IPS DF 6.9 (cell line): ENCODE measurements at regions not wholly inside any gene's neighbourhood (a gene's known extent, or its start where the extent isn't known, plus 50 kb on each side); places are given as distances from the start of the nearest gene placed in this dataset.

ENCODE experiments used
- DNase-seq: peaks from one replicate; pipeline ENCODE4 v3.0.0-alpha.2; 2013; ENCODE audit warnings: low read depth, low spot score
- H3K27ac ChIP-seq: one replicate; pipeline ENCODE4 v1.5.1; 2013; ENCODE audit warnings: low read length, control low read depth
- H3K27me3 ChIP-seq: 2 replicates; pipeline ENCODE4 v1.6.1; 2013; ENCODE audit warnings: mild to moderate bottlenecking, low read length; ENCODE audit not compliant: control insufficient read depth, insufficient read depth
- H3K36me3 ChIP-seq: 2 replicates; pipeline ENCODE4 v1.6.1; 2013; ENCODE audit warnings: low read length; ENCODE audit not compliant: control insufficient read depth, insufficient read depth
- H3K4me1 ChIP-seq: 2 replicates; pipeline ENCODE4 v1.6.1; 2013; ENCODE audit warnings: low read length; ENCODE audit not compliant: control insufficient read depth, insufficient read depth
- H3K4me3 ChIP-seq: 2 replicates; pipeline ENCODE4 v1.5.1; 2013; ENCODE audit warnings: mild to moderate bottlenecking, low read length
- H3K9me3 ChIP-seq: 2 replicates; pipeline ENCODE4 v1.6.1; 2013; ENCODE audit warnings: low read length, inconsistent platforms; ENCODE audit not compliant: control insufficient read depth, insufficient read depth
- WGBS: extraction: QIAGEN DNeasy Blood & Tissue Kit; methylation state at CpG from one replicate; pipeline ENCODE4 v1.1.7; 2013; ENCODE audit warnings: mixed read lengths, missing lambda C conversion rate; ENCODE audit not compliant: insufficient read length, insufficient coverage; 5-methylcytosine and 5-hydroxymethylcytosine counted together

DNA sequence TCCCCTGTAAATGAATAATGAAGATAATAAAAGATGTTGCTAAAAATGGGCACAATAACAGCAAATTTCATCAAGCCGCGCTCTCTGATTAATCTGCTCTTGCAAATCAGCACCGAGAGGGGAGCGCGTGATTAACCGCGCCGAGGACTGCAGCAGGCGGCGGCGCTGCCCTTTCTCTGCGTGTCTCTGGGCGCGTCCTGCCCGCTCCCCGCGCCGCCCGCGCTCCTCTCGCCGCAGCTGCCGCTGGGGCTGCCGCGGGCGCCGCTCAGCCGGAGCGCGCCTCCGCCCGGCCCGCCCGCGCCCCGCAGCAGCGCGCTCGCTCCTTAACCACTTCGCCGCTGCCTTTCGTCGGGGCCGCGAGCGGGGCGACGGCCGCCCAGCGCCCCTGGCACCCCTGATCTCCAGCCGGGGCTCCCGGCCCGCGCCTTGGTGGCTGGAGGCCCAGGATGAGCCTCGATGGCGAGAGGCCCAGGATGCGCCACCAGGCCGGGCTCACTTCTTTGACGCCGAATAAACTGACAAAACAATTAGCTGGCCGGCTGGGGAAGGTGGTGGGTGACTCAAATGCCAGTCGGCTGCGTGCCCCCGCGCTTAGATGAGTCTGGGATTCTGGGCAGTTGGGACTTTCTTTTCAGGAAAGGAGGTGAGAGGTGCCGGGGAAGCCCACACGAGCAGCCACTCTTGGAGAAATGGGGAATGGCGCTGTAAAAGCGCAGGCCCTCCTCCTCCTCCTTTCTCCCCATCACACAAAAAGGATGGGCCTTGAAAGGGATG is 221.4 kb upstream of the PKN2 start:
- no peak overlapping the region for H3K27ac ChIP-seq
- no peak for DNase-seq

DNA sequence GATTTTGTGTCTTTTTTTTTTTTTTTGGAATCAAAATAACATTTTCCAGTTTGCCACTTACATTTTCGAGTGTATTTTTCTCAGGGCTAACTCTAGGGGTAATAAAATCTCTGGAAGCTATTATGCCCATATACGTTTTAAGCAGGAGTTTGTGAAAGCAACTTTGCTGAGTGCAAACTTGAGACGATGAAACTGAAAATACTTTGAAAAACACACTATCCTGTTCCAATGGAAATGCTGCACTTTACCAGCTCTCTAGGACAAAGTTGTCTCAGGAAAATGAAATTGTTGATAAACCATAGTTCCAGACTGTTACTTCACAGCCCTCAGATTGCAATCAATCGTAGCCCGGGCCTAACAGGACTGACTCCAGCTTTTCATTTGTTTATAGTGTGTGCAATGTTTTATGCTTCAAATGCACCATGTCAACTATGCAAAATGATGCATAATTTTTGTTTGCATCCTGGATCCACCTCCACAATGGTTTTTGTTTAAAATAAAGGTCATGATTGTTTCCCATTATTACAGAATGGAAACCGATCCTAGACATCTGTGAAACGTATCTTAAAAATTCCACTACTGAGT is 220.6 kb upstream of the PKN2 start:
- Histone ChIP-seq H3K9me3 (no peaks in the 10 kb centered on the region), H3K4me1 (0 out of 2 replicates have a peak, but pooled peaks cover 2% of the 10 kb centered on the region), H3K36me3 (no peaks in the 10 kb centered on the region; the same call in 1 of the 2 replicates), H3K4me3 (no peak overlapping the region), H3K27ac (no peak overlapping the region), H3K27me3 (no peaks in the 10 kb centered on the region; the same call in 1 of the 2 replicates)
- no peak for DNase-seq
- no CpG with 5 or more reads among the region's 7 CpGs for WGBS

More for the DNA sequence above, 221.4 kb upstream of the PKN2 start:
- Histone ChIP-seq H3K4me1 (0 out of 2 replicates have a peak, but pooled peaks cover 2% of the 10 kb centered on the region), H3K27me3 (no peaks in the 10 kb centered on the region; the same call in 1 of the 2 replicates), H3K4me3 (peak overlapping the region; percentile 62; the same call in 1 of the 2 replicates), H3K36me3 (no peaks in the 10 kb centered on the region; the same call in 1 of the 2 replicates), H3K9me3 (no peaks in the 10 kb centered on the region)
- WGBS, result no CpG with 5 or more reads among the region's 69 CpGs

DNA sequence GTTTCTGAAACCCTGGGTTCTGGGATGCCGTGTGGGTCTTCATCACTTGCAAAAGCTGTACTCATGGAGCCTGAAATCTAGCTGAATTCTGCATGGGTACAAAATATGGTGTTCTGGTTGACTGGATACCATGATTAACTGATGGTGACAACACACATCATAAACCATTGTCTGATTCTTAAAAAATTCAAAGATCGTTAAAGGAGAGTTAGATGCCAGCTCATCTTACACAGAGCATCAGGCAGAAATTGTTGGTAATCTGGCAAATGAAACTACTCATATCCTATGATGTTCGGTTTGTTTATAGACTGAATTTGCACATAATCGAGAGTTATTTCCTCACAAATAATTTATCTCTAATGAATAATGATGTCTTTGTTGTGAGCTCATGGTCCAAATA is 218.1 kb upstream of the PKN2 start:
- Histone ChIP-seq H3K9me3 (no peaks in the 10 kb centered on the region), H3K36me3 (no peaks in the 10 kb centered on the region; the same call in 1 of the 2 replicates), H3K4me3 (no peak overlapping the region), H3K27me3 (no peaks in the 10 kb centered on the region; the same call in 1 of the 2 replicates), H3K27ac (no peak overlapping the region), H3K4me1 (0 out of 2 replicates have a peak, but pooled peaks cover 2% of the 10 kb centered on the region)
- DNase-seq, result no peak
- WGBS, result no CpG with 5 or more reads among the region's 4 CpGs

DNA sequence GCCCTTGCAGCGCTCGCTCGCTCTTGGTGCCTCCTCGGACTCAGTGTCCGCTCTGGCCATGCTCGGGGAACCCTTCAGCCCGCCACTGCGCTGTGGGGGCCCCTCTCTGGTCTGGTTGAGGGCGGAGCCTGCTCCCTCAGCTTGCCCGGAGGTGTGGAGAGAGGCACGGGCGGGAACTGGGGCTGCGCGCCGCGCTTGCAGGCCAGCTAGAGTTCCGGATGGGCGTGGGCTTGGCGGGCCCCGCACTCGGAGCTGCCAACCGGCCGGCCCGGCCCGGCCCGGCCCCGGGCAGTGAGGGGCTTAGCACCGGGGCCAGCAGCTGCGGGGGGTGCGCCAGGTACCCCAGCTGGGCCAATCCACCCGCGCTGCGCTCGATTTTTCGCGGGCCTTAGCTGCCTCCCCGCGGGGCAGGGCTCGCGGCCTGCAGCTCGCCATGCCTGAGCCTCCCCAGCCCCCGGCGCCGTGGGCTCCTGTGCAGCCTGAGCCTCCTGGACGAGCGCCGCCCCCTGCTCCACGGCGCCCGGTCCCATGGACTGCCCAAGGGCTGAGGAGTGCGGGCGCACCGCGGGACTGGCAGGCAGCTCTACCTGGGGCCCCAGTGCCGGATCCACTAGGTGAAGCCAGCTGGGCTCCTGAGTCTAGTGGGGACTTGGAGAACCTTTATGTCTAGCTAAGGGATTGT is 217.0 kb upstream of the PKN2 start:
- Histone ChIP-seq H3K4me1 (0 out of 2 replicates have a peak, but pooled peaks cover 2% of the 10 kb centered on the region), H3K36me3 (no peaks in the 10 kb centered on the region; the same call in 1 of the 2 replicates), H3K4me3 (no peak overlapping the region), H3K27me3 (no peaks in the 10 kb centered on the region; the same call in 1 of the 2 replicates), H3K9me3 (no peaks in the 10 kb centered on the region), H3K27ac (no peak overlapping the region)
- no peak for DNase-seq
- no CpG with 5 or more reads among the region's 55 CpGs for WGBS

DNA sequence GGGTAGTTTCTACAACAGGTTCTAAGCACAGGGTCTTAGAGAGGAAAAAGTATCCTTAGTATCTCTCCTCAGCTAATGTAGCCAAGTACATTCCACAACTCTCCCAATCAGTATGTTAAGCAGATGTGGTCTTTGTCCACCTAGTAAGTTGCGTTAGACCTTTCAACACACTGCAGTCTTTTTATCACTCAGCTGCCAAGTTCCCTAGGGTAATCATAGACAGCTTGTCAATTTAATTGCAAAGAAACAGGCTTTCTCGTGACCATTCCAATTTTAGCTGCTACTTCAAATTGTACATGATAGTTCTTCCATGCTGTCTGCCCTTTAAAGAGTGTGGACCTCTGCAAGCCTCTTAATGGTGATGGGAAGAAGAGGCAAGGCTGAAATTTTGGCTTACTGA is 211.8 kb upstream of the PKN2 start:
- Histone ChIP-seq H3K27ac (no peak overlapping the region), H3K36me3 (no peaks in the 10 kb centered on the region), H3K4me1 (no peaks in the 10 kb centered on the region), H3K4me3 (no peak overlapping the region), H3K9me3 (no peaks in the 10 kb centered on the region), H3K27me3 (no peaks in the 10 kb centered on the region)
- no peak for DNase-seq
- WGBS, result no CpG with 5 or more reads among the region's 2 CpGs

DNA sequence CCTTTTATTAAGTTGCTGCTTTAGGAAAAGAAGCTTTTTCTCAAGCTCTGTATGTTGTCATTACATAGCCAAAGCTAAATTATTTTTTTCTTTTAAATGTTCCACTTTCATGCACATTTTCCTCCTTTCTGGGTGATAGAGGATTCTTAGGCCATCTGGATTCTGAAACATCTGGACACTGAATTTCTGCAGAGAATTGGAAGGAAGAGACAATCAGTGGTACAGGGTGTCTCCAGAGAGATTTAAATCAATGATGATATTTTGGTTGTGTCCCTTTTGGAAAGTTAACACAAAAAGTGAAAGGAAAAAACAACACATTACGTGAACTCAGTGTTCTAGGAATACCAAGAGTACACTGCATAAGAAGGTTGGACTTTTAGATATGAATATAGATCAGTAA is 211.4 kb upstream of the PKN2 start:
- no peak for DNase-seq
- no peak overlapping the region for H3K27ac ChIP-seq
- H3K4me1 ChIP-seq, result no peaks in the 10 kb centered on the region
- no peaks in the 10 kb centered on the region for H3K9me3 ChIP-seq
- no peak overlapping the region for H3K4me3 ChIP-seq
- H3K27me3 ChIP-seq, result no peaks in the 10 kb centered on the region
- WGBS, result no CpG with 5 or more reads among the region's 1 CpG
- no peaks in the 10 kb centered on the region for H3K36me3 ChIP-seq

DNA sequence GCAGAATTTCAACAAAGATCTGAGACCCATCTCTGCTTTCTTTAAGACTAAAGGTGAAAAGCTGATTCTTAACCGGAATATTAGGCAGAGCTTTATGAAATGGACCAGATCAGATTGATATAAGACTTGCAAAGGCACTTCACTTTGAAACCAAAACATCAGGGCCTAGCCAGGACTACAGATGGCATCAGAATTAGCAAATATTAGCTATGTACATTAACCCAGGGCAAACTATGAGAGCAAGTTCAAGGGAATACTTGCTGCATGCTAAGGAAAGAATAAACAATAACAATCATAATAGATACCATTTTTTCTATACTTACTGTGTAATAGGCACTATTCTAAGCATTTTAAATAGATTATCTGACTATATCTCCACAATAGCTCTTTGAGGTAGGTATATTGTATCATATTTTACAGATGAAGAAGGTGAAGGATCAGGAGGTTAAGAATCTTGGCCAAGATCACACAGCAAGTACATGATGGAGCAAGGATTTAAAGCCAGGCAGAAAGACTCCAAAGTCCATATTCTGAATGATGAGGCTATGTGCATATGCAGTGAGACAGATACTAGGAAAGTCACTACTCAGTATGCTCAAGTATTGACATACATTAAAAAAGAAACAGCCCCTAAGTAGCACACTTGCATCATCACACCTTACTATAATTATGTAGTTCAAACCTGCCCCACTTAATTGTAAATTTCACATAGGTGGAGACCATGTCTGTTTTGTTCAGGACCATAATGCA is 209.3 kb upstream of the PKN2 start:
- no peaks in the 10 kb centered on the region for H3K36me3 ChIP-seq
- no peaks in the 10 kb centered on the region for H3K27me3 ChIP-seq
- H3K4me1 ChIP-seq, result no peaks in the 10 kb centered on the region
- H3K4me3 ChIP-seq, result no peak overlapping the region
- H3K9me3 ChIP-seq, result no peaks in the 10 kb centered on the region
- no peak for DNase-seq
- WGBS, result no CpG with 5 or more reads among the region's 1 CpG
- H3K27ac ChIP-seq, result no peak overlapping the region

DNA sequence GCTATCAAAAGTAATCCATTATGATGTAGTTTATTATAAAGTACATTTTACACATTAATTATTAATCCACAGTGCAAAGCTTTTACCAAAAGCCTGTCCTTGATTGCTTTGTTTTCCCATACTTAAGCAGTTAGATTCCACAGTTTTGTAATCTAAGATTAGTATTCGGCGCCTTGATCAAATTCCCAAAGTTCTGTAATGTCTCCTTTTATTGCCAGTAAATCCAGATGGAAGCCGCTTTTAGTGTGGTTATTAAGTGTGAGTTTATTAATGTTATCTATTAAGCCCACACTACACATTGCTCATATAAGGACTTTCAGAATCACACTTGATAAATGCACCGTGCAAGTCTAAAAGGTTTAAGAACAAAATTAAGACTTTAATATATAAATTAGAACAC is 199.2 kb upstream of the PKN2 start:
- no peak for DNase-seq
- no peak overlapping the region for H3K4me3 ChIP-seq
- no peaks in the 10 kb centered on the region for H3K27me3 ChIP-seq
- H3K9me3 ChIP-seq, result no peaks in the 10 kb centered on the region
- WGBS, result no CpG with 5 or more reads among the region's 4 CpGs
- no peaks in the 10 kb centered on the region for H3K36me3 ChIP-seq
- no peak overlapping the region for H3K27ac ChIP-seq
- H3K4me1 ChIP-seq, result no peaks in the 10 kb centered on the region

DNA sequence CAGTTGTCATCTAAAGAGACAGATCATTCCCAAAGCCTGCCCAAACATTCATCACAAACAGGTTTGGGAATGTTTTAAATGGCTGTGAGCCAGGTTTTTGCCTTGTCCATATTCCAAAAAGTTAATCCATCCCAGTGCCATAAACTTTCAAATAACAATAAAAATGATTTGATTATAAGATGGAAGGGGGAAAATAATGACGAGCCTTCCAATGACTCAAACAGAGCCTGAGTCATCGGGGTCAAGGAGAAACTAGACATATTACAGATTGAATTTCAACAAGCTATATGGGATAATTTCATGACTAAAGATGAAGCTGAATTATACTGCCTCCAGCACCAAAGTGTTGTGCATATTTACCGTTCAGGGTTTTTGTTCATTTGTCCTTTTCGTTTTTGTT is 195.8 kb upstream of the PKN2 start:
- WGBS, result no CpG with 5 or more reads among the region's 4 CpGs
- no peak for DNase-seq

DNA sequence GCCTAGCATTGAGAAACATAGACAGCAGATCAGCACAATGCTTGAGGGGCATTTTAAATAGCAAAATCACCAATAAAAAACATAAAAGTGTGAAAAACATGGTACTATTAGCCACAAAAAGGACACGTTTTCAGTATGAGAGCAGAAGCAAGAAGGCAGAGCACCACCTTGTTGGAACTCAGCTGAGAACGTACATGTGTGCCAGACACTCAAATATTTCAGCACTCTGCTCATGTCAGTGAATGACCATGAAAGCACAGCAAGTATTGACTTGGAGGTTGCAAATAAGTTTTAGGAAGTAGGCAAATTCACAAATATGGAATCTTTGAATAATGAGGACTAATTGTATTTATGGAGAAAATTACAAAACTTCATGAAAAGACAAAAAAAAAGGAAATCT is 193.4 kb upstream of the PKN2 start:
- Histone ChIP-seq H3K4me3 (no peak overlapping the region), H3K4me1 (no peaks in the 10 kb centered on the region), H3K27me3 (no peaks in the 10 kb centered on the region), H3K9me3 (no peaks in the 10 kb centered on the region), H3K36me3 (no peaks in the 10 kb centered on the region), H3K27ac (no peak overlapping the region)
- no peak for DNase-seq
- WGBS, result no CpG with 5 or more reads among the region's 2 CpGs

More for the DNA sequence above, 195.8 kb upstream of the PKN2 start:
- H3K9me3 ChIP-seq, result no peaks in the 10 kb centered on the region
- H3K4me3 ChIP-seq, result no peak overlapping the region
- H3K4me1 ChIP-seq, result no peaks in the 10 kb centered on the region
- H3K27me3 ChIP-seq, result no peaks in the 10 kb centered on the region
- H3K27ac ChIP-seq, result no peak overlapping the region
- H3K36me3 ChIP-seq, result no peaks in the 10 kb centered on the region
